NT2/D1 (cell line): ENCODE measurements at regions not wholly inside any gene's neighbourhood (a gene's known extent, or its start where the extent isn't known, plus 50 kb on each side); places are given as distances from the start of the nearest gene placed in this dataset.

Experiments
- YY1 ChIP-seq: IDR thresholded peaks from 2 replicates; pipeline ENCODE4 v1.6.1; 2011; ENCODE audit not compliant: insufficient read length, insufficient read depth
- ZNF274 ChIP-seq: IDR thresholded peaks from 2 replicates; pipeline ENCODE4 v1.6.1; 2011; ENCODE audit warnings: mild to moderate bottlenecking, low read depth, low read length

DNA sequence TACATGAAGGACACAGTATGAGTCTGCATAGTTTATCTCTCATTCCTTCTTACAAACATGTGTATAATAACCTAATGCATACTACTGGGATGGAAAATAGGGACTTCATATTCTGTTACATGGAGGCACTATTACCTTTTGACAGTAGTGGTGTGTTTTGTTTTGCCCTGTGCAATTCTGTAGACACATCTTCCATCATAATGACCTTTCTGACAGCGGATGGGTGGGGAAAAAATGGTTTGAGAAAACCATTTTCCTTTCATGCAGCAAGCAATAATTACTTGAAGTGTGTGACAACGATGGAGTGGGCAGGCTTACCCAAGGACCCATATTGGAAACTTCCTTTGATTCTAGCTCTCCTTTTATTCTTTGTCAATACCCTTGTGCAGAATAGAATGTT, 153.6 kb upstream of the ONECUT1 start:
- no peak for TF ChIP-seq YY1
- no peak for TF ChIP-seq ZNF274
